Gastrocnemius medialis (tissue), 4 donors: ENCODE measurements at regions not wholly inside any gene's neighbourhood (a gene's known extent, or its start where the extent isn't known, plus 50 kb on each side); places are given as distances from the start of the nearest gene placed in this dataset.

Experiments used
- POLR2A ChIP-seq, 2 donors: fragments of 450-650 bp; IDR thresholded peaks; one replicate each; pipeline ENCODE4 v1.6.1; 2017; ENCODE audit warnings: antibody characterized with exemption in 2 of 2, mild to moderate bottlenecking in 2 of 2, moderate library complexity in 2 of 2
- TF ChIP-seq, protein P1 (sequence below), 5 experiments: fragments of 450-650 bp in 3 of 5; fragments of 200-600 bp in 2 of 5; sonication (generic) in 2 of 5; IDR thresholded peaks in 4 of 5; conservative IDR thresholded peaks in 1 of 5; 1 replicate in 4 of 5; 2 replicates in 1 of 5; pipeline ENCODE4 v1.5.1; 2016 to 2019; ENCODE audit warnings: antibody characterized with exemption in 5 of 5, mild to moderate bottlenecking in 3 of 5, moderate library complexity in 3 of 5

DNA sequence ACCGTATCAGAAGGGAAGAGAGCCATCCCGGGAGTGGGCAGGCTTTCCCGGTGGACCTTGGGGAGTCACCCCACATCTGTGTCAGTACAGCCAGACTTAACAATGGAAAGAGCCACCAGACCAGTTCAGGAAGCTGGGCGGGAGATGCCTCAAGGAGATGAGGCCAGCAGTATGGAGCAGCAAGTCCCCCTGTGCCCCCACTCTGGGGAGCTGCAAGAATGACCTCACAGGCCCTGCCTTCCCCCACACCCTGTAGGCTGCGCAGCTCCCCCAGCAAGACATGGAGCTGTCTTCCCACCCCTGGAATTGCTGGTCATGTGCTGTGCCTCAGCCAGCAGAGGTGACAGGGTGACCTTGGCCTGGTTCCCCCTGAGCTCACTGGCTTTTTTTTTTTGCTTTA is 76.8 kb upstream of the INSIG1 start:
- TF ChIP-seq, protein P1, sequence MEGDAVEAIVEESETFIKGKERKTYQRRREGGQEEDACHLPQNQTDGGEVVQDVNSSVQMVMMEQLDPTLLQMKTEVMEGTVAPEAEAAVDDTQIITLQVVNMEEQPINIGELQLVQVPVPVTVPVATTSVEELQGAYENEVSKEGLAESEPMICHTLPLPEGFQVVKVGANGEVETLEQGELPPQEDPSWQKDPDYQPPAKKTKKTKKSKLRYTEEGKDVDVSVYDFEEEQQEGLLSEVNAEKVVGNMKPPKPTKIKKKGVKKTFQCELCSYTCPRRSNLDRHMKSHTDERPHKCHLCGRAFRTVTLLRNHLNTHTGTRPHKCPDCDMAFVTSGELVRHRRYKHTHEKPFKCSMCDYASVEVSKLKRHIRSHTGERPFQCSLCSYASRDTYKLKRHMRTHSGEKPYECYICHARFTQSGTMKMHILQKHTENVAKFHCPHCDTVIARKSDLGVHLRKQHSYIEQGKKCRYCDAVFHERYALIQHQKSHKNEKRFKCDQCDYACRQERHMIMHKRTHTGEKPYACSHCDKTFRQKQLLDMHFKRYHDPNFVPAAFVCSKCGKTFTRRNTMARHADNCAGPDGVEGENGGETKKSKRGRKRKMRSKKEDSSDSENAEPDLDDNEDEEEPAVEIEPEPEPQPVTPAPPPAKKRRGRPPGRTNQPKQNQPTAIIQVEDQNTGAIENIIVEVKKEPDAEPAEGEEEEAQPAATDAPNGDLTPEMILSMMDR (IDR thresholded peaks at IDR 0.05 in 4 of 5, conservative IDR thresholded peaks at IDR 0.05 in 1 of 5) = no peak
- TF ChIP-seq POLR2A (IDR thresholded peaks at IDR 0.05) = no peak
